Vagina (tissue), 2 donors: ENCODE measurements at regions not wholly inside any gene's neighbourhood (a gene's known extent, or its start where the extent isn't known, plus 50 kb on each side); places are given as distances from the start of the nearest gene placed in this dataset.

Experiments used
- POLR2A ChIP-seq, 2 donors: fragments of 450-650 bp; IDR thresholded peaks; one replicate each; pipeline ENCODE4 v1.6.1; 2017; ENCODE audit warnings: antibody characterized with exemption in 2 of 2, mild to moderate bottlenecking in 2 of 2, moderate library complexity in 2 of 2
- POLR2AphosphoS5 ChIP-seq, 2 donors: sonication (generic); formaldehyde crosslinking; IDR thresholded peaks; one replicate each; pipeline ENCODE4 v1.9.0; 2017; ENCODE audit warnings: antibody characterized with exemption in 2 of 2, mild to moderate bottlenecking in 2 of 2, low read depth in 1 of 2; ENCODE audit not compliant: insufficient read depth in 1 of 2
- TF ChIP-seq, protein P1 (sequence below), 3 experiments: fragments of 450-650 bp in 2 of 3; fragments of 200-600 bp in 1 of 3; sonication (generic) in 1 of 3; IDR thresholded peaks; one replicate each; pipeline ENCODE4 v1.5.1; 2017 to 2019; ENCODE audit warnings: antibody characterized with exemption in 3 of 3, mild to moderate bottlenecking in 2 of 3, moderate library complexity in 2 of 3

DNA sequence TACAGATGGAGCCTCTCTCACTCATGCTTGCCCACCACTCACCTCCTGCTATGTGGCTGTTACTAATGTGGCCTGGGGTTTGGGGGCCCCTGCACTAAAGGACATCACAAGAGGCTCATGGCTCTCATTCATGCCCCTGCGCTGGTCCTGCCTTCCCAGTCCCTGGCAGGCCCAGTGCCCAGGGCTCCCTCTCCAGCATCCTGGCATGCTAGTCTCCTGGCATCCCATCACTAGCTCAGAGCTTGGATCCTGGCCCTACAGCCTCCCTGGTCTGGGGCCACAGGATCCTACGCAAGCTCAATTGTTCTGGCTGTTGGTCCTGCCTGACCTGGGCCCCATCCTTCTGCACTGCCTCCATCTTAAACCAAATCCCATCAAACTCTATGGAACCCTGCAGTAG, 685.4 kb downstream of the PTPRU start:
- TF ChIP-seq, protein P1, sequence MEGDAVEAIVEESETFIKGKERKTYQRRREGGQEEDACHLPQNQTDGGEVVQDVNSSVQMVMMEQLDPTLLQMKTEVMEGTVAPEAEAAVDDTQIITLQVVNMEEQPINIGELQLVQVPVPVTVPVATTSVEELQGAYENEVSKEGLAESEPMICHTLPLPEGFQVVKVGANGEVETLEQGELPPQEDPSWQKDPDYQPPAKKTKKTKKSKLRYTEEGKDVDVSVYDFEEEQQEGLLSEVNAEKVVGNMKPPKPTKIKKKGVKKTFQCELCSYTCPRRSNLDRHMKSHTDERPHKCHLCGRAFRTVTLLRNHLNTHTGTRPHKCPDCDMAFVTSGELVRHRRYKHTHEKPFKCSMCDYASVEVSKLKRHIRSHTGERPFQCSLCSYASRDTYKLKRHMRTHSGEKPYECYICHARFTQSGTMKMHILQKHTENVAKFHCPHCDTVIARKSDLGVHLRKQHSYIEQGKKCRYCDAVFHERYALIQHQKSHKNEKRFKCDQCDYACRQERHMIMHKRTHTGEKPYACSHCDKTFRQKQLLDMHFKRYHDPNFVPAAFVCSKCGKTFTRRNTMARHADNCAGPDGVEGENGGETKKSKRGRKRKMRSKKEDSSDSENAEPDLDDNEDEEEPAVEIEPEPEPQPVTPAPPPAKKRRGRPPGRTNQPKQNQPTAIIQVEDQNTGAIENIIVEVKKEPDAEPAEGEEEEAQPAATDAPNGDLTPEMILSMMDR (IDR thresholded peaks at IDR 0.05) = no peak
- TF ChIP-seq POLR2AphosphoS5 (IDR thresholded peaks at IDR 0.05; ENCODE audit: insufficient read depth in 1 of 2, low read depth in 1 of 2) = no peak
- TF ChIP-seq POLR2A (IDR thresholded peaks at IDR 0.05) = no peak
